HG02970 (cell line): ENCODE measurements at regions not wholly inside any gene's neighbourhood (a gene's known extent, or its start where the extent isn't known, plus 50 kb on each side); places are given as distances from the start of the nearest gene placed in this dataset.
A peak's percentile ranks its signal among the peaks of the same experiment; 100 is the strongest.
"Not testable (repeated sequence)": the region's sequence is repeated elsewhere in the genome, so short reads cannot be mapped to it uniquely, and the experiment has no call there.

Source experiments
- ATAC-seq: cut with Tn5 transposase; IDR thresholded peaks from one replicate; pipeline ENCODE4 v1.9.1; 2021; ENCODE audit warnings: mild to moderate bottlenecking, moderate library complexity, moderate number of reproducible peaks; ENCODE audit not compliant: unreplicated experiment, low FRiP score

DNA sequence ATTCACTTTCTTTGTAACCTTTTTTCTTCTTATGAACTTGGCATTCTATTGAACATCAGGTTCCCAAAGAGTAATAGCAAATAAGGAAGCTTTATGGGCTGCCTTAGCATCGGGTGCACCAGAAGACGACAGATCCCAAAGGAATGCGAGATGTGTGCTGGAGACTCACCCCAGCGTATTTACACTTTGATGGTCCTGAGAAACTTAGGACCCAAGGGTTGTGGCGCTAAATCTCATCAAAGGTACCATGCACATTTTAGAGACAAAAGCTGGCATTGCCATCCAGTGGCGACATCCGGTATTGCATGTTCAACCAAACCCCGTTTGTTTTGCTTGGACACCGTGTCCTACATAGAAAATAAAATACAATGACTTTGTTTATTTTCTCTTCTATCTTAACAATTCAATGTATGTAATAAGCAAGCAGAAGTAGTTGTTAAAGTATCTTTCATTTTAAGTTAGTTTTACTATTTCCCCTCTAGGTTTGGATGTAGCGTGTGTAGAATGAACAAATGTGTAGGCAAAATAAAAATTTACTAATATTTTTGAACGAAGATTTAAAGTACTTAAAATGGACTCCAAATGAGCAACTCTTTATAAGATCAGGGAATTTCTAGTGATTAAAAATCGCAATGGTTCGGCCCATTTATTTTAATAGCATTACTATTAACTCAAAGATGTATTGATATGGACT is 1154.8 kb downstream of the GATA3 start:
- ATAC-seq: peak; percentile 81

DNA sequence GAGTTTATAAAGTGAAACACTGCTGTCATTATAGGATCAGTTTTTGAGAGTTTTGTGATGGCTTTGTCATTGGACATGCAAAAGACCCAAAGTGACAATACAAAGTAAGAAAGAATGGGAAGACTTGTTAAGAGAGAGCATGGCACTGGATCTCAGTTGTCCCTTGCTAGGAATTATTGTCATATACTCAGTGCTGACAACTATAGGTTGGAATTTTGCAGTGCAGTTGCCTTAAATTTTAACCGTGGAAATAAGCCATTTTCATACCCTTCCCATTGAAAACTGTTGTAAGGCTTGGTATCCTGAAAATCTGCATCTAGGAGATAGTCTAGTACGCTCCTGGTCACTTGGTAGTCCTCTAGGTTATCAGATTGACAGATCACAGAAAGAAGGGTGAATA is 1156.7 kb downstream of the GATA3 start:
- no peak for ATAC-seq

DNA sequence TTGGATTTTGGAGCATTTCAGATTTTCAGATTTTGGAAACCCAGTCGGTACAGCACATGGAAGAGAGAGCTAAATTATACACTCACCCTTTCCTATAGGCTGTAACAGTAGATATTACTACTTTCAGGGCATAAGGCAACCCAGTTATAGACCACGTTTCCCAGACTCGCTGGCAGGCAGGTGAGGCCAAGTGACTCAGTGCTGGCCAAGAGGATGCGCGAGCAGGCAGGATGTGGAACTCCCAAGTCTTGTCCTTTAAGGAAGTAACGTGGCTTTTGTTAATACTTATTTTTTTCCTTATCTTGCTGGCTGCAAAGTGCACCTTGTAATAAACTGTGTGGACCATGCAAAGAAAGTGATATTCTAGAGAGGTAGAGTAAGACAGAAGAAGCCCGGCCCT is 1160.1 kb downstream of the GATA3 start:
- ATAC-seq: no peak

DNA sequence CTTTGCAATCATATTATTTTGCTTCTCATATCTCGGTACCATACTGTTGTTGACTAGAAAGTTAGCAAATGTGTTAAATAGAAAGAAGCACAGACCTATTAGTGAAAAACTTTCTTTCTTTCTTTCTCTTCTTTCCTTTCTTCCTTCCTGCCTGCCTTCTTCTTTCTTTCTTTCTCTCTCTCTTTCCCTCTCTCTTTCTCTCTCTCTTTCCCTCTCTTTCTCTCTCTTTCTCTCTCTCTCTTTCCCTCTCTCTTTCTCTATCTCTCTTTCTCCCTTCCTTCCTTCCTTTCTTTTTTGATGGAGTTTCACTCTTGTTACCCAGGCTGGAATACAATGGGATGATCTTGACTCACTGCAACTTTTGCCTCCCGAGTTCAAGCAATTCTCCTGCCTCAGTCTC is 1160.6 kb downstream of the GATA3 start:
- no peak for ATAC-seq

DNA sequence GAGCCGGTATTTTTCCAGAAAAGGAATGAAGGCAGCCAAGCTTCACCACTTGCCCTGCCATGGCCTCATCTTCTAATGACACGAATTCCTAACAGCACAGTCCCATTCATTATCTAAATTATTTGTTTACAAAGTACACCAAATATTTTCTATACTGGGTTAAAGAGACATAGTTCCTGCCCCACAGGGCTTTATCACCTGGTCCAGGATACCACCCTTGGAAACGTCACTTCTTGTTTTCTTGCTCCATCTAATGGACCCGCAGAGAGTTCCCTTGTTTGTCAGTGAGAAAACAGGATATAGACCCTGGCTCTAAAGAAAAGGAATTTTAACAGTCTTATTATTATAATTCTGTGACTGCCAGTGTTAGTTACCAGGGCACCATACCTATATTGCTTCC is 1165.4 kb downstream of the GATA3 start:
- no peak for ATAC-seq

DNA sequence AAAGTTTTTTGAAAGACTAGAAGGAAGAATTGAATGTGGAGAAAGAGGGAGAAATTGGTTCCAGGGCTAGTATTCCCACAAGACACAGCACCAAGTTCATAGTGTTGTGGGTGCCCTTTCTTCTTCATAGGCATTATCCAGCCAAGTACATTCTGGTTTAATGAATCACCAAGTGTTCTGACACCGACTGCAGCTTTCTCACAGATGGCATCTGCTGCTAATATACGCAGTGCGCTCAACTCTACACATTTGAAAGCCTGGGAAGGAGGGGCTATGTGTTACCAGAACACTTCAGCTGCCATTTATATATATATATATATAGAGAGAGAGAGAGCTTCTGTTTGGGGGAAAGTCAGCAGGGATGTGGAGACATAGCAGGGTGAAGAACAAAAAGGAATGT is 1168.4 kb downstream of the GATA3 start:
- ATAC-seq: no peak

DNA sequence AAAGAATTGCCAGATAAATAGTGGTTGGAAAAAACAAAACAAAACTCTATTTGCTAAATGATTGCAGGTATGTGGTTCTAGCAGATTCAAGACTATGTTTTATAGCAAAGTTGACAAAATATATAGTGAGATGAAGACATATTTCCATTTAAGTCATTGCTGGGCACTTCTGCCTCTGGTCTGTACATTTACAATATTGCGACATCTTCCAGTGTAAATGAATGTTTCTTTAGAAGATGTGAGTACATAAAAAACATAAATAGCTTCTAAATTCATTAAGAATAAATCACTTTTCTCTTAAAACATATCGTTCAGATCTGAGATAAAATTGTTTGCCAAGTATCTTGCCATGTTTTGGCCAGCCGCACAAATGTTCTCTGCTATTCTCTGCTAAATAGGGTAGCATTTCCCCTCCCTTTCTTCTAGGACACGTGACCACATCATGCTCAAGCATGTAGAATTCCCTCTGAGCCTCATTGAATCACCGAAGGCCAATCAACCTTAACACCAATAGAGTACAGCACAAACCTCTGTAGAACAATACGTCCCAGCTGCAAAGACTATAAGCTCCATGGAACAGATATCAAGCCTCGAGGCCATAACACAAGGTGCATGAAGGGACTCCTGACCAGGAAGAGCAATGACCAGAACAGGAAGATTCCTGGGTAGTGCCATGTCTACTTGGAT is 1173.3 kb downstream of the GATA3 start:
- no peak for ATAC-seq

DNA sequence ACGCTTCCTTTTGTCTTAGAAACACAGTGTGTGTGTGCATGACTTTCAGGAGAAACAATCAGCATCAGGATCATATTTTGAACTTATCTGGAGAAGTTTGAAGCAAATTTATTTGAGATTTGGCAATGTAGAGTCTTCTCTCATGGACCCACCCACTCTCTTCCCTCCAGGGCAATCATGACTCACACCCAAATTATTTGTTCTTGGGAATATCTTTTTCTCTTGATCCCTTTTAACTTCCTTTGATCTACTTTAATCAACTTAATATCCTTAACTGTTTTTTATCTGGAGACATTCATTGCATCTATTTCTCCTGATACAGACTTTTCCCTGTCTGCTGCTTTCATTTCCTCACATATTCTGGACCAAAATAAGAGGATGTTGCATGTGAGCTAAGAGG is 1174.3 kb downstream of the GATA3 start:
- ATAC-seq: no peak

DNA sequence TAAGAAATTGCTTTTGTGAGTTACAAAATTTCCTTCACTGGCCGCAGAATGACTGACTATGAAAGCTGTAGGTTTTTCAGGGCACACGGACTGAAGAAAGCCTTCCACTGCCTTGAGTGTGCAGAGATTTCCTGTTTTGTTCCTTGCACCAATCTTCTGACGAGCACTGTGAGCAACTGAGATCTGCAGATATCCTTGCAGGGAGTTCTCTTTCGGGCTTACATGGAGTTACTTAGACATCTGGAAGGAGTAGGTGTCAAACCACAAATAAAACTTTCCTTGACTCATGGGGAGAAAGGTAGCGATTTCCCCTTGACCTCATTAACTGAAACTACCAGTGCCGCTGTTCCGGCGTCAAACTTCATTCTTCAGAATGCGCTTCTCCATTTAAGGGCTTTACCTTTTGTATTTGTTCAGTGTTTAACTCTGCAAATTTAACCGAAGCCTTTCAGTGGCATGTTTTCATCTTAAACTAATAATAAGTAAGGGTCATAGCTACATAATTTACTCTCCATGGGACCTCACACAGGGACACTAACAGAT is 1175.3 kb downstream of the GATA3 start:
- no peak for ATAC-seq

DNA sequence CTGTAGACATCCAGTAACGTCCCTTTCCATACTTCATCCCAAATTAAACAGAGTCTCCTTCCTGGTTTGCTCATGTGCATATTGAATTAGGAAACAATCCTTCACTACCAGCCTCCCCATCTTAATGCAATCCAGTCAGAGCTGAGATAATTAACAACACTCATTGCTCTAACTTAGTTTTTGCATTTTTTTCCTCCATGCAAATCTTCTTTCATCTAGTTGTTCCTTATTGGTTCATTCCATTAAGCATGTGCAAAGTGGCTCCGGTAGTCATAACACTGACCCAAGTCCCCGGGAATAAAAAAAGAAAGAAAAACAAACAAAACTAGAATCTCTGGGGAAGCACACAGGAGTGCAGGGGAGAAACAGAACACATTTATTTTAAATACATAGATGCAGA is 1176.1 kb downstream of the GATA3 start:
- ATAC-seq: no peak

DNA sequence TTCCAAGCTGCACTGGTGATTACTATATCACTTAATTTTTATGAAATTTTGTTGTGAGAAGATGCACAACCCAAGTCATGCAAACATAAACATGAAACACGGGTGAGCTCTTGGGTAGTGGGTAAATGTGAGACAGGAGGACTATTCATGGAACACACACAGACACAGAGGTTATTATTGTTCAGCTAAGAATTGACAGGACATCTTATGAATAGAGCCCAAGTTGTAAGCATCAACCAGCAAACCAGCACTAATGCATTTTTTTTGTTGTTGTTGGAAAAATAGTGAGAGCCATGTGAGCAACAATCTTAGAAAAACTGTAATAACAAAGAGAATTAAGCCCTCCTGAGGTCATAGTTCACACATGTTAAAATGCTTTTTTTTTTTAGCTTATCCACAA is 1179.7 kb downstream of the GATA3 start:
- ATAC-seq: no peak

DNA sequence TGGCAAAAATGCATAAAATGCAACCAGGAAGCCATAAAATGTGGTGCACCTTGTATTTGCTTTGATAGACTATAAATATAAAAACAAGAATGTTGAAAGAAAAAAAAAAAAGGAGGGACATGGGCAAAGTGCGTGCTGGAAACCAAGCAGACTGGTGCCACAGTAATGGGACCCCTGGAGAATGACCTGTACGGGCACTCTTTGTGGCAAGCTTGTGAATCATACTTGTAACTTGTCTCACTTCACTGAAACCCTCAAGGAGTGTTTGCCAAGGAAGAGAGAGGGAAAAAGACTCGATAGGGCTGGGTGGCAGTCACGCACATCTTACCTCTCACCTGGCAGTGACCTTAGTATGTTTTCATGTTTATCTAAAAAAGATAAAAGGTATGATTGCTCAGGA is 1183.6 kb downstream of the GATA3 start:
- ATAC-seq: no peak

DNA sequence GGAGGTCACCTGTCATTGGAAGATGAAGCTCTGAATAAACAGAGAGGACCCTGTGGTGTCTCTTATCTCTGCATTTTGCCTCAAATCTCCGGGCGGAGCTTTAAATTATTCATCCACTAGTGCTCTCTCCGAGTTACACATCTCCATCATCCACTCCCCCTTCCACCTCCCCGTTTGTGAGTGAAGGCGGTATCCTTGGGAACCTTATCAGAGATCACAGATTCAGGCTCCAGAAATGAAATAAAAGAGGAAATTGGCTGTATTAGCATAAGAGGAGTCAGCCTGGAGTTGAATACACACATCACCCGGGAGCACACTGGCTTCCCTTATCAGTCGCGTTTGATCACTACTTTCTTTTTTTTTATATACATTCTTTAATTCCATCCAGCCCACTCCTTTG is 1184.8 kb downstream of the GATA3 start:
- no peak for ATAC-seq

DNA sequence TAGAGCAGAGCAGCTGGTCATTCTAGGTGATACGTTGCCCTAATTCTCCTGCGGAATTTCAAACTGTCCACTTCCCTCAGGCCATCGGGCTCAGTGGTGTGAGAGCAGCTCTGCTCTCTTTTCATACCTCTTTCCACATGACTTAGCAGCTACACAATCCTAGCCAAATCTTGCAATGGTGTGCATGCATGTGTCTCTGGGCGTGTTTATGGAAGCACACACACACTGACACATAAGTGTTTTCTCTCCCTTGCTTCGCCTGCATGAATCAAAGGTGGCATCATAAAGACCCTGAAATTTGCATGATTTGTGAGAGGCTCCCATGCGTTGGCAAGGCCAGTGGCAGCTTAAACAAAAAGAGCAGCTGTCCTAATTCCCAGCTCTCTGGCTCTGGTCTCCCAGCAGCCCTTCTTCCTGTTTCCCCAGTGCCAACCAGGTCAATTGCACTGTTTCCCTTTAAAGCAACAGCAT is 1189.5 kb downstream of the GATA3 start:
- ATAC-seq: no peak

DNA sequence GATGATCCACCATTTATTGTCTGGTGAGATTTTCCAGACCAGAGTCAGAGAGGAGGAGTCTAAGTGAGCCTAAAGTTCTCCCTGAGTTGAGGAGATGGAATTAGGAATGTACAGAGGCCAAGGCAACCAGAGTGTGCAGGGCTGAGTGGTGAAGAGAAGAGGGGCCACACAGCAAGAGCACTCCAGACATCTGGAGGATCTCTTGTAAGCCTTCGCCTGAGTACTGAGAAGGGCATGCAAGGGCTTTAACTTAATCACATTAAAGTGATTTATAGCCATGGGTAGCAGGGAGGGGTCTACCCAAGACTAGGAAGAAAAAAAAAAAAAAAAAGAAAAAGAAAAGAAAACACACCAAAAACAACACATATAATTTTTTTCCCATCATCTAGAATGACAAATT is 1190.4 kb downstream of the GATA3 start:
- ATAC-seq: no peak

DNA sequence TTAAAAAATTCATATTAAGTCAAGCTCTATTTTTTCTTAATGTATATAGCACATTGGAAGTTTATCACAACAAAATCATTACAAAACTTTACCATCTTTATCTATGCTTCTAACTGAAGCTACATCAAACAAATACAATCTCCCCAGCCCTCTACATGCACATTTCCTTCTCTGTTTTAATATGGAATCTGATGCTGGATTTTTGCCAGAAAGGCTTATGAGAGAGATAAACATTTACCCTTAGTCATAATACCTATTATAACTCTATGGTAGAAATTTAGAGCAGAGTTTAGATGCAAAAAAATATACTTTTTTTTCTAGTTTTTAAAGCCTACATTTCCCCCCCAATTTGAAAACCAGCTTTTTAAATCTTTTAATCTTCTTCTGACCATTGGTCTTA is 1198.6 kb downstream of the GATA3 start:
- ATAC-seq: no peak

DNA sequence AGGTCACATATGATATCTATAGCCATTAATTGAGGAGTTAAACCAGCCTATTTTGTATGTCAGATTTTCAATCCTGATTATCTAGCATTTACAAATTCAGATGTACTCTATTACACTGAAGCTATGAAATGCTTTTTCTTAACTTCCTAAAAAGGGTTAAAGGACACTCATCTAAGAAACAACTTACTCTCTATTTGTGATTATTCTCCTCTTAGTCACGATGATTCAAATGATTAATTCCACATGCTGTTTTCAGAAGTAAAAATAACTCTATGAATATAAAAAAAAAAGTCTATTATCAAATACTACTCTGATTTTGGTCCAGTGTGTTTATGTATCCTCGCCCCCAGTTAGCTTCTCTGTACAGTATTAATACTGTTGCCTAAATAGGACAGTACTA is 1199.9 kb downstream of the GATA3 start:
- ATAC-seq: no peak

DNA sequence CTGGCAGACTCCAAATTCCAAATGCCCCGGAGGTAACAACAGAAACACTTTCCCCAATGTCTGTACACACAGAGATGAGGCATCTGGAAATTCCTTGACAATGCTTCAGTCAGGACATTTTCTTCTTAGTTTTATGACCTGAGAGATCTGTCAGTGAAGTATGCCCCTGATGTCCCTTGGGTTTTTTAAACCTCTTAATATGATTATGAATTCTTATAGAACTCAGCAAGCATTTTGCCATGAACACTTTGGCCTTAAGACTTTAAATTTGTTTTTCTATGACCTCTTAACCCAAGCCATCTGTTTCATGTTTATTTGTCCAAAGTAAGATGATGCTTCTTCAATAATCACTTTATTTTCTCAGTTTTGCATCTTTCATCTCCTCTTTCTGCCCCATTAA is 1206.2 kb downstream of the GATA3 start:
- ATAC-seq: no peak

DNA sequence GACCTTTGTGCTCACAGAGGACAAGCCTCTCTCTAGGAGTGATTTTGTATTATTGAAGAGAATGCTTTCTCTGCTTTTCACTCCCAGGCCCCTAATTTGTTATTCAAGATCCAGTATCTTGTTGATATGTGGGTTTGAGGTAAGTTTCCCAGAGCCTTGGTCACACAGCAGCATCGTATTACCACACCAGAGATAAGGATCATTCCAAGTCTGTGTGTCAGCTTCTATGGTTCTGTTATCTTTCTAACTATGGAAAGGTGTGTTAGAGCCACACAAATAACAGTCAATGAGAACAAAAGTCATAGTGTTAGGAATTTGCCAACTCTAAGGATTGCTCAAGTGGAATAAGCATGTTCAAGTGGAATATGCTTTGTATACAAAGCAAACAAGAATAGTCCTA is 1208.3 kb downstream of the GATA3 start:
- no peak for ATAC-seq

DNA sequence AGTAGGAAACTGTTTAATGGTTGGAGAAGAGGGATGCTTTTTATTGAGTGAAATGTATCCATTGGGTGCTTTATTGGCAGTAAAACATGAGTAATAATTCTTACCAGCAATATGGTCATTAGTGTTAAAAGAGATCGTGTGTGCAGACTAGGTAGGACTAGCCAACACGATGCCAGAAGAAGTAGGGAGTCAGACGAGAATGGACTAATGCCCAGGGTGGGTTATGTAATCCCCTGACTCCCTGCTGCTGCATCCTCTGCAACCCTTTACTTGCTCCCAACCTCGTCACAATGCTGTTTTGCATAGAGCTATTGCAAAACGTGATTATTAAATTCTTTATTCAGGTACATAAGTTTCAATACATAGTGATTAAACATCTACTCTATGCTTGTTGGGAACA is 1213.7 kb downstream of the GATA3 start:
- no peak for ATAC-seq

DNA sequence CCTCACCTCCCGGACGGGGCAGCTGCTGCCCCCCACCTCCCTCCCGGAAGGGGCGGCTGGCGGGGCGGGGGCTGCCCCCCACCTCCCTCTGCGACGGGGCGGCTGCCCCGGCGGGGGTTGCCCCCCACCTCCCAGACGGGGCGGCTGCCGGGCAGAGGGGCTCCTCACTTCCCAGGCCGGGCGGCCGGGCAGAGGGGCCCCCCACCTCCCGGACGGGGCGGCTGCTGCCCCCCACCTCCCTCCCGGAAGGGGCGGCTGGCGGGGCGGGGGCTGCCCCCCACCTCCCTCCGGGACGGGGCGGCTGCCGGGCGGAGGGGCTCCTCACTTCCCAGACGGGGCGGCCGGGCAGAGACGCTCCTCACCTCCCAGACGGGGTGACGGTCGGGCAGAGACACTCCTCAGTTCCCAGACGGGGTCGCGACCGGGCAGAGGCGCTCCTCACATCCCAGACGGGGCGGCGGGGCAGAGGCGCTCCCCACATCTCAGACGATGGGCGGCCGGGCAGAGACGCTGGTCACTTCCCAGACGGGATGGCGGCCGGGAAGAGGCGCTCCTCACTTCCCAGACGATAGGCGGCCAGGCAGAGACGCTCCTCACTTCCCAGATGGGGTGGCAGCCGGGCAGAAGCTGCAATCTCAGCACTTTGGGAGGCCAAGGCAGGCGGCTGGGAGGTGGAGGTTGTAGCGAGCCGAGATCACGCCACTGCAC is 1218.8 kb downstream of the GATA3 start:
- ATAC-seq: not testable (repeated sequence)
